ENCODE measurements at regions not wholly inside any gene's neighbourhood (a gene's known extent, or its start where the extent isn't known, plus 50 kb on each side); places are given as distances from the start of the nearest gene placed in this dataset.

DNA sequence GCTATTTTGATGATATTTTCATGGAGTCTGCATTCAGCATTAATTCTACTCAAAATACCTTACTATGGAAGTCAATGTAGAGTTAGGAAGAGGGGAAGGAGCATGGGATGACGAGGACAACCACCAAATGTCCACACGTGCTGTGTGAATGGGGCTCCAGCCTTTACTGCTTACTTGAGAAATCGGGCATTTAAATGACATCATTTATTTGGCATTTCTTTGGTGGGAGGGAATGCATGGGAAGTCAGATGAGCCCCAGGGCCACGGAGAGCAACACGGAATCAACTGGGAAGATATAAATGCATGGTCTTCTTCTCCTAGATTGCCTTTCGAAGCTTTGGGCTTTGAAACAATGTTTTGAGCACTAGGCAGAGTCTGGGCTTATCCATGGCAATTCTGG is 458.5 kb upstream of the KLF4 start:
- ATAC-seq (ENCODE audit: low FRiP score): no peak
- TF ChIP-seq, protein P1, sequence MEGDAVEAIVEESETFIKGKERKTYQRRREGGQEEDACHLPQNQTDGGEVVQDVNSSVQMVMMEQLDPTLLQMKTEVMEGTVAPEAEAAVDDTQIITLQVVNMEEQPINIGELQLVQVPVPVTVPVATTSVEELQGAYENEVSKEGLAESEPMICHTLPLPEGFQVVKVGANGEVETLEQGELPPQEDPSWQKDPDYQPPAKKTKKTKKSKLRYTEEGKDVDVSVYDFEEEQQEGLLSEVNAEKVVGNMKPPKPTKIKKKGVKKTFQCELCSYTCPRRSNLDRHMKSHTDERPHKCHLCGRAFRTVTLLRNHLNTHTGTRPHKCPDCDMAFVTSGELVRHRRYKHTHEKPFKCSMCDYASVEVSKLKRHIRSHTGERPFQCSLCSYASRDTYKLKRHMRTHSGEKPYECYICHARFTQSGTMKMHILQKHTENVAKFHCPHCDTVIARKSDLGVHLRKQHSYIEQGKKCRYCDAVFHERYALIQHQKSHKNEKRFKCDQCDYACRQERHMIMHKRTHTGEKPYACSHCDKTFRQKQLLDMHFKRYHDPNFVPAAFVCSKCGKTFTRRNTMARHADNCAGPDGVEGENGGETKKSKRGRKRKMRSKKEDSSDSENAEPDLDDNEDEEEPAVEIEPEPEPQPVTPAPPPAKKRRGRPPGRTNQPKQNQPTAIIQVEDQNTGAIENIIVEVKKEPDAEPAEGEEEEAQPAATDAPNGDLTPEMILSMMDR (IDR thresholded peaks at IDR 0.05): no peak
- DNase-seq (ENCODE audit: low spot score): no peak

DNA sequence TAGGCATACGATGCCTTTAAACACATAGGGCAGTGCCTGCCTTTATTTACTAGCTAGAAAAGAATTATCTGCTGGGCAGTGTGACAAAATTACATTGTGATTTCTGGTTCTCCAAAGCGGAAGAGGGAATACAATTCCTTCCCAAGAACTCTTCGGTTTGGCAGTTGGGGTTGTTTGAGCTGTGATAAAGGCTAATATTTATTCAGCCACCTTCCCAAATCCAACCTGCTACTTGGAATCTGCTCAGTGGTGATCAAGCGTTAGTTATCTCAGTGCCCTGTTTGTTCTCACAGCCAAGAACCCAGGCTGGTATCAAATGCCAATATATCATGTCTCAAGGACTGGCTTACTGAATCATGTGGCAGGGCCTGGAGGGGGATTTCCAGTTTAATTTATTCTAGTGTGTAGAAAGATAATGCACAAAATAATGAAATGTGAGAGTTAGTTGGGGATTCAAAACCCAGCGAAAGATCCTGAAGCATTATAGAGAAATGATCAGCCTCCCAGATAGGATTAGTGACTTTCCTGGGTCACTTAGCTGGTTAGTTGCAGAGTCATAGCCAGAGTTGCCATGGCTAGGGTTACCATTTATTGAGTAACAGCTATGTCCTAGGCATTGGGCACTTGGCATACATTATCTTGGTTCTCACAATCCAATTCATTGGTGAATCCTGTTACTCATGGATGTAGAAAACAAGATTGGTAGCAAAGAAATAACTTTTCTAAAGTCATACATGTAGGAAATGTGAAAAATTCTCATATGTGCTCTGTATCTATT is 457.0 kb upstream of the KLF4 start:
- DNase-seq (ENCODE audit: low spot score) (no peak), ATAC-seq (ENCODE audit: low FRiP score) (peak; percentile 41)
- TF ChIP-seq, protein P1 (IDR thresholded peaks at IDR 0.05): no peak

DNA sequence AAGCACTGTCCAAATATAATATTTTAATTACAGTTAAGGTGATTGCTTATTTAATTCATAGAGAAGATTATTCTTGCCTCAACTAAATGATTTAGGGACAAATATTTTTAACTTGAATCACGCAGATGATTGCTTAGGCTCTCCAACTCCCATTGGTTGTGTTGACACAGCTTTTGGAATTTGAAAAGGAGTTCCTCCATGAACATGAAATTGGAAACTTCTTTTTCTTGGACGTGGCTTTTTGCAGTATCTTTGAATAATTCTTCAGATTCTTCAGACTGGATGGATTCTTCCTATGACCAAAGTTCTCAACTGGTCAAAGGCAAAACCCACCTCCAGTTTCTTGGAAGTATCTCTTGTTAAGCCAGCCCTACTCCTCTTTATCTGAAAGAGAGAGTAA is 456.4 kb upstream of the KLF4 start:
- no peak for ATAC-seq (ENCODE audit: low FRiP score)
- no peak for DNase-seq (ENCODE audit: low spot score)
- TF ChIP-seq, protein P1 (IDR thresholded peaks at IDR 0.05): no peak

DNA sequence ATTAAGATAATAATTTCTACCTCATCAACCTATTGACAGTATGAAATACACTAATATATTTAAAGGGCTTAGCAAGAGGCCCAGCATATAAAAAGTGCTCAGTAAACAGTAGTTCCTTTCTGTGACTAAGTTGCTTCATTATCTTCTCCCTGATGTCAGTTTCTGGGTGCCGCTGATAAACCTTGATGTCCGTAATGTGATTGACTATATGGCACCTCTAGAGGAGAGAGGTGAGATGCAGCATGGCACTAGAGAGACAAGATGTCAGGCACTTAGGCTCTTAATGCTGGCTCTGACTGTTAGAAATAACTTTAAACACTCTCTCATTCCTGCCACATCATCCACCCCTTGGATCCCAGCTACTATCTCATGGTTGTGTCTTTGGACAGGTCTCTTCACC is 455.9 kb upstream of the KLF4 start:
- TF ChIP-seq, protein P1 (IDR thresholded peaks at IDR 0.05): no peak
- no peak for DNase-seq (ENCODE audit: low spot score)
- no peak for ATAC-seq (ENCODE audit: low FRiP score)

DNA sequence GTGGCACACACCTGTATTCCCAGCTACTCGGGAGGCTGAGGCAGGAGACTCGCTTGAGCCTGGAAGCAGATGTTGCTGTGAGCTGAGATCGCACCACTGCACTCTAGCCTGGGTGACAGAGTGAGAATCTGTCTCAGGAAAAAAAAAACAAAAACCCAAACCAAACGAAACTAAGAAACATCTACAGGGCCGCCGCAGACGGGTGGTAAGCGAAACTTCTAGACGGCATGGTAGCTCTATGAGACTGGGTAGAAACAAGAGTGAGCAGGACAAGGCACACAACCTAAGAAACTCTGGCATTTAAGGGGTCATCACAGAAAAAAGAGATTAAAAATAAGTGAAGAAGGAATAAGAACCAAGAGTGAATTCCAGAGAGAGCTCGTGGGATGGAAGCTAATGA is 454.8 kb upstream of the KLF4 start:
- no peak for ATAC-seq (ENCODE audit: low FRiP score)
- no peak for DNase-seq (ENCODE audit: low spot score)
- TF ChIP-seq, protein P1 (IDR thresholded peaks at IDR 0.05): no peak

DNA sequence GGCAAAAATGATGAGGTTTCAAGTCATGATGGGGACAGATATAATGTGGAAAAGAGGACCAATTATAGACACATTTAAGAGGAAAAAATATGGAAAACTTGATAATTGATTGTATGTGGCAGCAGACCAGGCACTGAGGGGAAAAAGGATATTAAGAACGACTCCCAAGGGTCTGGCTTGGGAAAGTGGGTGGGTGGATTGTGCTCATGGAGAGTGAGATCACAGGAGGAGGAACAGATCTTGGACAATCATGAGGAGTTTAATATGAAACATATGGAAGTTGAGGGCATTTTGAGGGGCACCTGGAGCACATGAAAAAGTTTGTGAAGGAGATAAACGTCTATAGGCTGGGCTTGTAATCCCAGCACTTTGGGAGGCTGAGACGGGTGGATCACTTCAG is 454.3 kb upstream of the KLF4 start:
- TF ChIP-seq, protein P1 (IDR thresholded peaks at IDR 0.05): no peak
- no peak for DNase-seq (ENCODE audit: low spot score)
- ATAC-seq (ENCODE audit: low FRiP score): no peak

DNA sequence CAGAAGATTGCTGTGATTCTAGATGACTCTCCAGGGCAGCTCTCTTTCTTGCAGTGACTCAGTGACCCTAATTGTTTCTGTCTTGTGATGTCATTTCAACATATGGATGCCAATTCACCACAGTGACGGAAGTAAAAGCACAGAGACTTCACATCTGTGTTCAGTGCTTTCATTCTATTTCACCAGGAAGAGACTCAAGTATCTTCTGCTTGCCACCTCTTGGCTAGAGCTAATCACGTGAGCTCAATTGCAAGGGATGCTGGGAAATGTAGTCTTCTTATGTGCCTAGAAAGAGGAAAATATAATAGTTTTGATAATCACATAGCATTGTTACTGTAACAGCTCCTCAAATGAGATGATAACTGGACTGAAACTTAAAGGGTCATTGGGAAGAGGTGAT is 453.3 kb upstream of the KLF4 start:
- TF ChIP-seq, protein P1 (IDR thresholded peaks at IDR 0.05): no peak
- ATAC-seq (ENCODE audit: low FRiP score): no peak
- no peak for DNase-seq (ENCODE audit: low spot score)
